GM06990 (cell line): ENCODE measurements at regions not wholly inside any gene's neighbourhood (a gene's known extent, or its start where the extent isn't known, plus 50 kb on each side); places are given as distances from the start of the nearest gene placed in this dataset.

ENCODE experiments used
- DNase-seq: peaks from one replicate; pipeline ENCODE4 v3.0.0-alpha.2; 2011; ENCODE audit not compliant: insufficient read length; ENCODE audit errors: extremely low read depth
- H3K27me3 ChIP-seq: replicated peaks from 2 replicates; pipeline ENCODE4 v1.6.0; 2011; ENCODE audit warnings: low read length; ENCODE audit not compliant: control insufficient read depth, insufficient read depth
- H3K36me3 ChIP-seq: 2 replicates; pipeline ENCODE4 v1.5.1; 2011; ENCODE audit warnings: low read length; ENCODE audit not compliant: control insufficient read depth, insufficient read depth
- H3K4me3 ChIP-seq: replicated peaks from 2 replicates; pipeline ENCODE4 v1.5.1; 2011; ENCODE audit warnings: low read depth, mild to moderate bottlenecking, control low read depth, low read length
- CTCF ChIP-seq: IDR thresholded peaks from 2 replicates; pipeline ENCODE4 v1.5.1; 2011; ENCODE audit warnings: low read length, control low read depth, mild to moderate bottlenecking, inconsistent platforms; ENCODE audit not compliant: insufficient read depth, poor library complexity, severe bottlenecking

DNA sequence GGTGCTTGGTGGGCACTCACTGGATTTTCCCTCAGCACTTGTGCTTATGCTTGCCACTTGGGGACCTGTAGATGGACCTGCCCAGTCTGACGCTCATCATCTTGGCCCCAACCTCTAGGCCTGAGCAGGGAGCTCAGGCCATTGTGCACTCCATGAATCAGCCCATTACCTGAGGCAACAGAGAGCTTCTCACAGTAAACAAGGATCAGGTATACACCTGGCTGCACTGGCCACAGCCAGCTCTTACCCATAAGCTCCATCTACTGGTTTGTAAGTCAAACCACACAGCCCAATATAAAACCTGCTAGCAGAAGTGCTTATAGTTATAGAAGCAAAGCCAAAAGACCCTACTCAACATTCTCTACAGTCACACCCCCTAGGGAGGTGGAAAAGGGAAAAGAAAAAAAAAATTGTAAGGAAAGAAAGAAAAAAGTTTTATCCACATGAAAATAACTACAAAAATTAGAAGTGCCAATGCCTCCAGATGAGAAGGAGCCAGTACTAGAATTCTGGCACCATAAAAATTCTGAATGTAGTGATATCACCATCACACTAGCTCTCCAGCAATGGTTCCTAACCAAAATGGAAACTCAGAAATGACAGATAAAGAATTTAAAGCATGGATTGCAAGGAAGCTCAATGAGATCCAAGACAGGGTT lies 87.8 kb upstream of the CDH5 start:
- no peak overlapping the region for H3K4me3 ChIP-seq
- TF ChIP-seq CTCF = no peak
- no peak for DNase-seq
- H3K36me3 ChIP-seq = no peaks in the 10 kb centered on the region
- H3K27me3 ChIP-seq = no peaks in the 10 kb centered on the region

DNA sequence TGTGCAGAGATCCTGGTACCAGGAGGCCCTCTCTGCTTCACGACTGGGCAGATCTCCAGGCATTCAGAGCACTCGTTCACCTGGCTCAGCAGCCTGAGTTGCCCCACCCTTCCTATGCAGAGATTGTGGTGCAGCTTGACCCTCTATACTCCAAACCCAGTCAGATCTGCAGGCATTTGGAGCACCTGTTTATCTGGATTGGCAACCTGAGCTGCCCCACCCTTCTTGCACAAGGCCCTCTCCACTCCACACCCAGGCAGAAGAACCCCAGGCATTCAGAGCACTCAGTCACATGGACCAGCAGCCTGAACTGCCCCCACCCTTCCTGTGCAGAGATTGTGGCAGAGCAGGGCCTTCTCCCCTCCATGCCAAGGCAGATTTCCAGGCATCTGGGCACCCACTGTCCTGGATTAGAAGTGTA lies 88.4 kb upstream of the CDH5 start:
- Histone ChIP-seq H3K36me3 (no peaks in the 10 kb centered on the region), H3K4me3 (no peak overlapping the region), H3K27me3 (no peaks in the 10 kb centered on the region)
- TF ChIP-seq CTCF = no peak
- no peak for DNase-seq

DNA sequence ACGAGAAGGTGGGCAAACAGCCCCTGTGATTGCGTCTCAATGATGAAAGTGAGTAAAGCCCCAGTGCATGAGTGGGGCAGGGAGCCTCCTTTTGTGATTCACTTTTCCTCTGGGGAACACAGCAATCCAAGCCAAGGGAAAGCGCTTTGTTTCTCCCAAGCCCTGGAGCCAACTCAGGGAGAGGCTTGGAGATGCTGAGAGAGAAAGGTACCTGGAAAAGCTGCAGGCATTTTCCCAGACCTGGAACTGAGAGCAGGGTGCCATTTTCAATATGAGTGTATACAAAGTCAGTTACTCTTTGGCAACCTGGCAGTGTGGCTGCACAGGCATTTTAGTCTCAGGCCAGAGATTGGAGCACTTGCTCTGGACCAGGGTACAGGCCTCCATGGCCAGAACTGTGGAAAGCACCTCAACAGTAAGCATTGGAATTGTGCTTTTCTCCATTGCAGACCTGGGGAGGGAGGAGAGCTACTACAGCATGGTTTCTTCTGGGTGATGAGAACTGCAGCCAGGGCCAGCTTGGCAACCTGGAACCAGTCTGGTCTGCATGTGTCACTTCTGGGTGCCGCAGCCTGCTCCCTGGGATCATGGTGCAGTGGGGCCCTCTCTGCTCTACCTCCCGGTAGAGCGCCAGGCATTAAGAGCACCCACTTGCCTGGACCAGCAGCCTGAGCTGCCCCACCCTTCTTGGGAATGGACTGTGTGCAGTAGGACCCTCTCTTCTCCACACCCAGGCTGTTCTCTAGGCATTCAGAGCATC lies 89.0 kb upstream of the CDH5 start:
- Histone ChIP-seq H3K27me3 (no peaks in the 10 kb centered on the region; the same call in 1 of the 2 replicates), H3K4me3 (no peak overlapping the region), H3K36me3 (no peaks in the 10 kb centered on the region)
- TF ChIP-seq CTCF = no peak
- DNase-seq = no peak

- Histone ChIP-seq H3K4me3 (no peak overlapping the region), H3K27me3 (no peaks in the 10 kb centered on the region; the same call in 1 of the 2 replicates), H3K36me3 (no peaks in the 10 kb centered on the region)
- TF ChIP-seq CTCF = peak; percentile 66
- DNase-seq = no peak
These were observed 90.6 kb upstream of the CDH5 start for GRCh38 chr16:66275775-66276428.

- peak; percentile 22 for TF ChIP-seq CTCF
These were observed 92.0 kb upstream of the CDH5 start for GRCh38 chr16:66274335-66275110.

More at GRCh38 chr16:66274335-66275110, 92.0 kb upstream of the CDH5 start:
- H3K36me3 ChIP-seq = no peaks in the 10 kb centered on the region
- no peaks in the 10 kb centered on the region; the same call in 1 of the 2 replicates for H3K27me3 ChIP-seq
- DNase-seq = peak; percentile 16
- no peak overlapping the region for H3K4me3 ChIP-seq
